DND-41 (cell line): ENCODE measurements at regions not wholly inside any gene's neighbourhood (a gene's known extent, or its start where the extent isn't known, plus 50 kb on each side); places are given as distances from the start of the nearest gene placed in this dataset.
"Not testable (repeated sequence)": the region's sequence is repeated elsewhere in the genome, so short reads cannot be mapped to it uniquely, and the experiment has no call there.

Source experiments
- ATAC-seq: fragments of 200-7000 bp; cut with Tn5 transposase; 3 replicates; pipeline ENCODE4 v1.9.1; 2021; ENCODE audit warnings: low read depth; ENCODE audit not compliant: insufficient read depth
- DNase-seq: peaks from one replicate; pipeline ENCODE4 v3.0.0-alpha.2; 2020
- H2AFZ ChIP-seq: 2 replicates; pipeline ENCODE4 v1.6.0; 2012; ENCODE audit warnings: low read depth, low read length
- H3K27ac ChIP-seq: 2 replicates; pipeline ENCODE4 v1.5.1; 2012; ENCODE audit warnings: low read length, inconsistent platforms
- H3K27me3 ChIP-seq: fragments of 200-600 bp; sonication (generic); 2 replicates; pipeline ENCODE4 v1.6.0; 2012; ENCODE audit warnings: low read length, mild to moderate bottlenecking, inconsistent platforms; ENCODE audit not compliant: insufficient read depth, poor library complexity
- H3K36me3 ChIP-seq: 2 replicates; pipeline ENCODE4 v1.5.1; 2012; ENCODE audit warnings: low read length, inconsistent platforms; ENCODE audit not compliant: insufficient read depth
- H3K4me1 ChIP-seq: 2 replicates; pipeline ENCODE4 v1.5.1; 2012; ENCODE audit warnings: mild to moderate bottlenecking, low read length; ENCODE audit not compliant: insufficient read depth
- H3K4me2 ChIP-seq: 2 replicates; pipeline ENCODE4 v1.6.0; 2012; ENCODE audit warnings: mild to moderate bottlenecking, moderate library complexity, low read length, inconsistent platforms; ENCODE audit not compliant: insufficient read depth
- H3K4me3 ChIP-seq, 2 experiments: fragments of 200-600 bp in 1 of 2; shearing (Covaris generic) in 1 of 2; 2 replicates each; pipeline ENCODE4 v1.5.1; 2012 to 2016; ENCODE audit warnings: inconsistent platforms in 2 of 2, low read length in 2 of 2, mild to moderate bottlenecking in 2 of 2, low read depth in 1 of 2, moderate library complexity in 1 of 2
- H3K79me2 ChIP-seq: 2 replicates; pipeline ENCODE4 v1.6.0; 2012; ENCODE audit warnings: low read length, inconsistent platforms; ENCODE audit not compliant: insufficient read depth
- H3K9ac ChIP-seq: 2 replicates; pipeline ENCODE4 v1.6.0; 2012; ENCODE audit warnings: low read depth, mild to moderate bottlenecking, inconsistent platforms, low read length, moderate library complexity
- H3K9me3 ChIP-seq: 2 replicates; pipeline ENCODE4 v1.5.1; 2012; ENCODE audit warnings: low read length, moderate library complexity, mild to moderate bottlenecking, inconsistent platforms; ENCODE audit not compliant: insufficient read depth, severe bottlenecking
- H4K20me1 ChIP-seq: 2 replicates; pipeline ENCODE4 v1.6.0; 2012; ENCODE audit warnings: low read length; ENCODE audit not compliant: insufficient read depth

DNA sequence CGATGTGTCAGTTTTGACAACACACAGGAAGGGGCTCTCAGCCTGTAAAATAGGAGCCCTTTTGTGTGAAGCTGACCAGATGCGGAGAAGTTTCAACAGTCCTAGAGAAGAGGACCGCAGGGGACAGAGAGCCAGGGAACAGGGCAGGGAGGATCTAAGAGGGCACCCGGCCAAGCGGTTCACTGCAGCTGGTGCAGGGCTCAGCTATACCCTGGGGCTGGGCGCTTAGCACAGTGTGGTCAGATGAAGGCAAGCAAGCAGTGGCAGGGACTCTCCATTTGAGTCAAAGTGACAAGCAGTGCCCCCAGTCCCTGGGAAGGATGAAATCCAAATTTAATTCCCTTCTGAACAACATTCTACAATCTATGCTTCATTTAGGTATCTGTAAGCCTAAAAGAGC, 88.9 kb upstream of the PLGLB2 start:
- ATAC-seq, DNase-seq, H3K9ac ChIP-seq, H3K4me2 ChIP-seq, H2AFZ ChIP-seq, H3K4me3 ChIP-seq, H3K27me3 ChIP-seq, H3K36me3 ChIP-seq, H3K27ac ChIP-seq, H3K9me3 ChIP-seq, H4K20me1 ChIP-seq, H3K4me1 ChIP-seq, H3K79me2 ChIP-seq: not testable (repeated sequence)

GRCh38 chr2:87660164-87660563, 87.7 kb upstream of the PLGLB2 start:
- H3K9ac ChIP-seq, H3K4me1 ChIP-seq, H2AFZ ChIP-seq, DNase-seq, H3K36me3 ChIP-seq, H3K9me3 ChIP-seq, H3K4me3 ChIP-seq, H3K27ac ChIP-seq, H3K79me2 ChIP-seq, H3K4me2 ChIP-seq, H3K27me3 ChIP-seq, H4K20me1 ChIP-seq, ATAC-seq: not testable (repeated sequence)

DNA sequence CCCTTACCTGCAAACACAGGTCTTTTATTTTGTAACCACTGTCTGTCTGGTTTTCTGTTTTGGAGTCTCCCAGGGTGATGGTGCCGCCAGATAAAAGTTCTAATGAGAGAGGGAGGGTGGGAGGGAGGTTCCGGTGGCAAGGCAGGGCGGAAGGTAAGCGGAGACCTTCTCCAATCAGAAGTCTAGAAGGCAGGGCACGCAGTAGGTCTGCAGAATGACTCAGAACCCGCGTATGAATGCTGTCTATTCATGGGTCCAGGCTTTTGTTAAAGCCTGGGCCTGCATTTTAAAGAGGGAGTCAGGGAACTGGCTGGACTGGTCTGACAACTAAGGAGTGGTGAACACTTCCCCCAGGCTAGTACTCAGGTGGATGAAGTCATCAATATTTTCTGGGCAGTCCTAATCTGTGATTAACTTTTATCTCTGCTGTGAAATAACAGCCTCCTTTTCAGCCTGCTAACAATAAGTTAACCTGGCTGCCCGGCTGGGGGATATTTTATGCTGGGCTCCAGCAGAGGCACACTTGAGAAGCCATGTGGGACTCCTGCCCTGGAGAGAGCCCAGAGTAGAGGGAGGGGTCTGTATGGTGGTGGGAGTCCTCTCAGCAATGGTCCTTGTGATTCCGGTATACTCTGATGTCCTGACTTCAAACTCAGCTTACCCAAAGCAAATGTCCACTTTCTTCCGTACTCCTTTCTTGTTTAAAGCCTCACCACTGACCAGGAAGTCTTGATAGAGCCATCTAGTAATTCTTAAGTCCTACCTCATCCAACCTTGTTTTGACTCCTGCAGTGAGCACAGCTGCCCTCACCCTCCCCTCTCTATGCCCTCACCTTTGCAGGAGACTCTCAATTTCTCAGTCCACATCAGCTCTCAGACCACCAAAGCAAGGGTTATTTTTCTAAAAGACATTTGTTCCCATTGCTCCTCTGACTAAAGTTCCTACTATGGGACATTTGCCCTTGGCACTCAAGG, 85.3 kb upstream of the PLGLB2 start:
- not testable (repeated sequence) for H2AFZ ChIP-seq, H3K4me3 ChIP-seq, H3K9me3 ChIP-seq, H3K9ac ChIP-seq, H3K27me3 ChIP-seq, H3K79me2 ChIP-seq, H3K36me3 ChIP-seq, H4K20me1 ChIP-seq, H3K27ac ChIP-seq, H3K4me1 ChIP-seq, ATAC-seq, H3K4me2 ChIP-seq, DNase-seq

DNA sequence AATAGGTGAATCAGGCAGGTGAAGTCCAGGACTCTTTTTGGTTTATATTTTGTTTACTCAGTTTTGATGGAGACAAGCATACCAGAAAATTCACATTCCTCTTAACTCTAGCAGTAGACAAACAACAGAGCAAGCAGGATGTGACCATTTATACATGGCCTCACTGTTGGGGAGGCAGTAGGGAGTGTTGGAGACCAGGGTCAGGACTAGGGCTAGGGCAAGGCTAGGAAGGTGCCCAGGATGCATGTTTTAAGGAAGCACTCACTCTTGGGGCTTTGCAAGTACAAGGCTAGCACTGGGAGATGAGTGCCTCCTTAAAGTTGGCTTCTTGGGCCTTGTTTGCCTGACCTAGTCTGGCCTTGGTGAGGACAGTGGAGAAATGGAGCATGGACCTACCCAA, 84.5 kb upstream of the PLGLB2 start:
- not testable (repeated sequence) for H2AFZ ChIP-seq, H3K9me3 ChIP-seq, H3K4me1 ChIP-seq, H3K4me3 ChIP-seq, ATAC-seq, DNase-seq, H3K27me3 ChIP-seq, H3K79me2 ChIP-seq, H3K4me2 ChIP-seq, H3K27ac ChIP-seq, H3K9ac ChIP-seq, H4K20me1 ChIP-seq, H3K36me3 ChIP-seq

GRCh38 chr2:87667027-87667426, 80.9 kb upstream of the PLGLB2 start:
- H3K4me3 ChIP-seq, H3K4me1 ChIP-seq, H3K27ac ChIP-seq, H3K27me3 ChIP-seq, H2AFZ ChIP-seq, H4K20me1 ChIP-seq, H3K9me3 ChIP-seq, H3K36me3 ChIP-seq, H3K79me2 ChIP-seq, H3K4me2 ChIP-seq, ATAC-seq, H3K9ac ChIP-seq, DNase-seq: not testable (repeated sequence)

DNA sequence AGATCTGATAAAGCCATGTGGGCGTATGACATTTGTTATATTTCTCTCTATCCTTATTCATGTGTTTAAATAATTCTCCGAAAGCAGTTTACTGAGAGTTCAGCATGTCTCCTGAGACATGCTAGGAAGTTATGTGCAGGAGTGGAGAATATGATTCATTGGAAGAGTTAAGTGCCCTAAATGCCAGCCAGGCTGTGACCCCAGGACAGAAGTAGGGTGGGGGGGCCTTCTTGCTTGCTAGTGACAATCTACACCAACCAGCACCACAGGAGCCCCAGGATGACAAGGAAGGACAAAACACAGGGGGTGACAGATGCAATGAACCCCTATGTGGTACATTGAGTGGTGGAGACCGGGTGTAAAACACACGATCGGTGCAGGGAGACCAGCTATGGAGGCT, 79.5 kb upstream of the PLGLB2 start:
- H4K20me1 ChIP-seq, H3K9me3 ChIP-seq, H3K27ac ChIP-seq, H3K4me1 ChIP-seq, H3K4me2 ChIP-seq, ATAC-seq, H3K9ac ChIP-seq, H3K27me3 ChIP-seq, DNase-seq, H3K79me2 ChIP-seq, H2AFZ ChIP-seq, H3K4me3 ChIP-seq, H3K36me3 ChIP-seq: not testable (repeated sequence)

- not testable (repeated sequence) for H2AFZ ChIP-seq, H3K36me3 ChIP-seq, H3K79me2 ChIP-seq, H3K27ac ChIP-seq, H3K4me2 ChIP-seq, H3K9ac ChIP-seq, H3K4me3 ChIP-seq, H4K20me1 ChIP-seq, DNase-seq, H3K27me3 ChIP-seq, ATAC-seq, H3K9me3 ChIP-seq, H3K4me1 ChIP-seq
These were observed 78.2 kb upstream of the PLGLB2 start for GRCh38 chr2:87669633-87670231.

- DNase-seq, H3K79me2 ChIP-seq, H3K9ac ChIP-seq, ATAC-seq, H3K9me3 ChIP-seq, H2AFZ ChIP-seq, H3K27me3 ChIP-seq, H4K20me1 ChIP-seq, H3K27ac ChIP-seq, H3K4me3 ChIP-seq, H3K4me1 ChIP-seq, H3K36me3 ChIP-seq, H3K4me2 ChIP-seq: not testable (repeated sequence)
These were observed 75.5 kb upstream of the PLGLB2 start for GRCh38 chr2:87672404-87672803.
